ENCODE measurements at regions not wholly inside any gene's neighbourhood (a gene's known extent, or its start where the extent isn't known, plus 50 kb on each side); places are given as distances from the start of the nearest gene placed in this dataset.

- no peak overlapping the region for H3K9ac ChIP-seq (ENCODE audit: low read depth, low read length)
- DNase-seq (no peak), ATAC-seq (ENCODE audit: insufficient read depth, low read depth) (no peak)
- no peaks in the 10 kb centered on the region for H3K9me3 ChIP-seq (ENCODE audit: insufficient read depth, low read length, severe bottlenecking)
- H2AFZ ChIP-seq (ENCODE audit: low read depth, low read length) = no peak overlapping the region
- no peaks in the 10 kb centered on the region for H4K20me1 ChIP-seq (ENCODE audit: insufficient read depth, low read length)
- TF ChIP-seq EZH2 (IDR thresholded peaks at IDR 0.05; ENCODE audit: borderline replicate concordance, low read depth, low read length, severe bottlenecking) (no peak), CTCF (IDR thresholded peaks at IDR 0.05; ENCODE audit: borderline replicate concordance, extremely low read depth, low read length, poor library complexity, severe bottlenecking) (no peak)
- H3K27ac ChIP-seq (ENCODE audit: low read length) = no peak overlapping the region
- peaks cover 15% of the 10 kb centered on the region for H3K27me3 ChIP-seq (ENCODE audit: insufficient read depth, low read length, poor library complexity)
- no peak overlapping the region for H3K4me3 ChIP-seq (ENCODE audit: low read depth in 1 of 2, low read length in 2 of 2)
- H3K4me2 ChIP-seq (ENCODE audit: insufficient read depth, low read length) = no peak overlapping the region
- H3K36me3 ChIP-seq (ENCODE audit: insufficient read depth, low read length) = no peaks in the 10 kb centered on the region
- peaks cover 7% of the 10 kb centered on the region; the same call in 1 of the 2 replicates for H3K4me1 ChIP-seq (ENCODE audit: insufficient read depth, low read length)
- H3K79me2 ChIP-seq (ENCODE audit: insufficient read depth, low read length) = no peaks in the 10 kb centered on the region
These were observed 335.8 kb downstream of the SMAD2 start for GRCh38 chr18:47594621-47595086.

GRCh38 chr18:47593744-47594472 is 336.6 kb downstream of the SMAD2 start:
- Histone ChIP-seq H3K79me2 (ENCODE audit: insufficient read depth, low read length) (no peaks in the 10 kb centered on the region), H3K9ac (ENCODE audit: low read depth, low read length) (no peak overlapping the region), H3K4me1 (ENCODE audit: insufficient read depth, low read length) (peaks cover 7% of the 10 kb centered on the region; the same call in 1 of the 2 replicates), H3K9me3 (ENCODE audit: insufficient read depth, low read length, severe bottlenecking) (no peaks in the 10 kb centered on the region), H3K27me3 (ENCODE audit: insufficient read depth, low read length, poor library complexity) (peaks cover 15% of the 10 kb centered on the region), H4K20me1 (ENCODE audit: insufficient read depth, low read length) (no peaks in the 10 kb centered on the region), H2AFZ (ENCODE audit: low read depth, low read length) (no peak overlapping the region), H3K36me3 (ENCODE audit: insufficient read depth, low read length) (no peaks in the 10 kb centered on the region), H3K27ac (ENCODE audit: low read length) (no peak overlapping the region), H3K4me2 (ENCODE audit: insufficient read depth, low read length) (no peak overlapping the region), H3K4me3 (ENCODE audit: low read depth in 1 of 2, low read length in 2 of 2) (no peak overlapping the region)
- DNase-seq (no peak), ATAC-seq (ENCODE audit: insufficient read depth, low read depth) (no peak)
- TF ChIP-seq CTCF (IDR thresholded peaks at IDR 0.05; ENCODE audit: borderline replicate concordance, extremely low read depth, low read length, poor library complexity, severe bottlenecking) = no peak
- TF ChIP-seq EZH2 (IDR thresholded peaks at IDR 0.05; ENCODE audit: borderline replicate concordance, low read depth, low read length, severe bottlenecking) = no peak

- peak; percentile 99 for ATAC-seq (ENCODE audit: insufficient read depth, low read depth)
These were observed 339.0 kb downstream of the SMAD2 start for GRCh38 chr18:47591429-47591828.

More at GRCh38 chr18:47591429-47591828, 339.0 kb downstream of the SMAD2 start:
- Histone ChIP-seq H3K27me3 (ENCODE audit: insufficient read depth, low read length, poor library complexity) (peaks cover 19% of the 10 kb centered on the region), H3K36me3 (ENCODE audit: insufficient read depth, low read length) (no peaks in the 10 kb centered on the region), H3K4me1 (ENCODE audit: insufficient read depth, low read length) (peaks cover 7% of the 10 kb centered on the region; the same call in 1 of the 2 replicates), H4K20me1 (ENCODE audit: insufficient read depth, low read length) (no peaks in the 10 kb centered on the region), H3K9me3 (ENCODE audit: insufficient read depth, low read length, severe bottlenecking) (no peaks in the 10 kb centered on the region), H3K9ac (ENCODE audit: low read depth, low read length) (no peak overlapping the region), H3K27ac (ENCODE audit: low read length) (no peak overlapping the region), H3K79me2 (ENCODE audit: insufficient read depth, low read length) (no peaks in the 10 kb centered on the region), H3K4me2 (ENCODE audit: insufficient read depth, low read length) (no peak overlapping the region), H3K4me3 (ENCODE audit: low read depth in 1 of 2, low read length in 2 of 2) (no peak overlapping the region), H2AFZ (ENCODE audit: low read depth, low read length) (no peak overlapping the region)
- TF ChIP-seq CTCF (IDR thresholded peaks at IDR 0.05; ENCODE audit: borderline replicate concordance, extremely low read depth, low read length, poor library complexity, severe bottlenecking) = no peak
- TF ChIP-seq EZH2 (IDR thresholded peaks at IDR 0.05; ENCODE audit: borderline replicate concordance, low read depth, low read length, severe bottlenecking) = no peak
- DNase-seq = peak; percentile 59

Measured in DND-41 (cell line).